NCI-H146 (cell line): ENCODE measurements at regions not wholly inside any gene's neighbourhood (a gene's known extent, or its start where the extent isn't known, plus 50 kb on each side); places are given as distances from the start of the nearest gene placed in this dataset.
"Not testable (repeated sequence)": the region's sequence is repeated elsewhere in the genome, so short reads cannot be mapped to it uniquely, and the experiment has no call there.

Source experiments
- DNase-seq: peaks from one replicate; lab custom pipeline; 2025; lab: John Stamatoyannopoulos, UW

DNA sequence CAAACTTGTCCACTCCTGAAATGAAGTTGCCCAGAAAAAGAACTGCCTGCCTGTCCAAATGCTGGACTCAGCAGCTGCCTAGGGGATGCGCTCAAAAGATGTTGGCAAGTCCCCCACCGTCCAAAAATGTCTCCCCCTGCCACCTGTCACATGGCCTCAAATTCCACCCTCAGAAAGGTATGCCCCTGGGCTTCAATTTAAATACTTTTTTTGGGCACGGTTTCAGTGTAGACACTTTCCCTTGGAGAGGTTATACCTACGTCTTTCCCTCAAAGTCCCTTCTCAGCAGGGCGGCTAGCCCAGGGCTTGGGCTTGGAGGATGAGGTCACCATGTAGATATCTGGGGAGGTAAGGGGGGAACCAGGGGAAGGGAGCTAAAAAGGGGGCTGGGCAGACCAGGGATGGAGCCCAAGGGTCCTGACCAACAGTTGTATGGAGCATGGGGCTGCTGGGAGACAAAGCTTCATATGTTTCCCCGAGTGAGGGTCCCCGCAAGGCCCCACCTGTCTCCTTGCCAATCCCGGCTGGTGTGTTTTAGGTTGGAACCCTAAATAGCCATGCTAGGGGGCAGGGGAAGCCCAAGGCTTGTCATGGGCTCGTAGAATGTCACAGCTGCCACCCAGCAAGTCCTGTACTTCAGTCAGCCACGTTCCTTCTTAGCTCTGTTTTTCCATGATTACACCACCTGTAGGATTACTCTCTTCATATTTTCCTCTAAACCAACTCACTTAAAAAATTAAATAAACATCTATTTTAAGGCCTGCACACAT, 131.2 kb upstream of the TBX3 start:
- no peak for DNase-seq

DNA sequence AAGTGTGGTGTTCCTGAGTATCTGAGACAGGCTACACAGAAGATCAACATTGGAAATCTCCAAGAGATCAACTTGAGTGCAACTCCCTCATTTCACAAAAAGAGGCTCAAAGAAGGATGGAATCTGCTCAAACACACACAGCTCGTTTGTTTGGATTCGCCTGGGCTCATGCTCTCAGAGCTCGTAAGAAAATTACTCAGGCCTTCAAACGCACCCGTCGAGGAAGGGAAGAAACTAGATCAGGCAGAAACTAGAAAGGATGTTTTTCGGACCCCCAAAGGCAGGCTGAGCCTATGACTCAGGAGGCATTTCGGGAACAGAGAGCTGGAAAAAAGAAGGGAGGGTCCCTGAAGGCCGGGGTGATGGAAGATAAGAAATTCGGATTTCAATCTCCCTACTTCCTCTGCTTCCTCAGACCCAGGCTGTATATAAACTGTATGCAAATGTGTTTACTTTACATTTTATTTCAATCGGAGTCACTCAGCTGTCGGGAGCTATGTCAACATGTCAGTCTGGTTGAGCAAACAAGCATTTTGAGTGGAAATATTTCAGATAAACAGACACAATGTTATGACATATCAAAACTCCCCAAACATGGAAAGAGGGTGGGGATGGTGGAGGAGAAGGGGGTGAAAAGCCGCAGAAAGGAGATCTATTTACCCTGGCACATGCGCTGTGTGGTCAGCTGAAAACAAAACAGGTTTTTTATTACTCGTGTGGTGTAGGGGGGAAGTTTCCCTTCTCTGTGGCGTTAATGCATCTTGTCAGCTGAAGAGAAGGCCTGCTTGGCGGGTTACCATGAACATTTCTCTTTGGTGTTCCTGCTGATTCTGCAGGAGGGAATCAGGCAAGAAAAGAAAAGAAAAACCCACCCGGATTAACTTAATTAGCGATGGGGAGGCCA, 129.1 kb upstream of the TBX3 start:
- no peak for DNase-seq

DNA sequence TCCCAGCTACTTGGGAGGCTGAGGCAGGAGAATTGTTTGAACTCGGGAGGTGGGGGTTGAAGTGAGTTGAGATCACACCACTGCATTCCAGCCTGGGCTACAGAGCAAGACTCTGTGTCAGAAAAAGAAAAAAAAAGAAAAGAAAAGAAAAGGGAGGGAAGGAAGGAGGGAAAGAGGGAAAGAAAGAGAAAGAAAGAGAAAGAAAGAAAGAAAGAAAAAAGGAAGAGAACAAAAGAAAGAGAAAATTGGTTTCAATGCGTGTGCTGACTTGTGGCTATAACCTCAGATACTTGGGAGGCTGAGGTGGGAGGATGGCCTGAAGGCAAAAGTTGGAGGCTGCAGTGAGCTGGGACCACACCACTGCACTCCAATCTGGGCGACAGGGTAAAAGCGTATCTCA, 128.4 kb upstream of the TBX3 start:
- DNase-seq: no peak

DNA sequence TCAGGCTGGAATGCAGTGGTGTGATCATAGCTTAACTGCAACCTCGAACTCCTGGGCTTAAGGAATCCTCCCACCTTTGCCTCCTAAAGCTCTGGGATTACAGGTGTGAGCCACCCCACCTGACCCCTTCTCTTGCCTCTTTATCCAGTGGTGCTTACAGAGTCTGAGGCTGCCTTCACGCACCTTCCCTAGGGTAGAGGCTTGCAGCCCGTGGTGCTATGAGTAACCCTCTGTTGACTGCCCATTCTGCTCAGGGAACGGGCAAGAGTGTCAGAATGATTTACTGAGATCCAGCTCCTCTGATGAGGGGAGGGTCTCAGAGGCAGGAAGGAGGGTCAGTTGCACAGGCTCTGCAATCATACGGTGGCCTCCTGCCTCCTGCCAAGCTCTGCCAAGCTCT, 125.1 kb upstream of the TBX3 start:
- no peak for DNase-seq

DNA sequence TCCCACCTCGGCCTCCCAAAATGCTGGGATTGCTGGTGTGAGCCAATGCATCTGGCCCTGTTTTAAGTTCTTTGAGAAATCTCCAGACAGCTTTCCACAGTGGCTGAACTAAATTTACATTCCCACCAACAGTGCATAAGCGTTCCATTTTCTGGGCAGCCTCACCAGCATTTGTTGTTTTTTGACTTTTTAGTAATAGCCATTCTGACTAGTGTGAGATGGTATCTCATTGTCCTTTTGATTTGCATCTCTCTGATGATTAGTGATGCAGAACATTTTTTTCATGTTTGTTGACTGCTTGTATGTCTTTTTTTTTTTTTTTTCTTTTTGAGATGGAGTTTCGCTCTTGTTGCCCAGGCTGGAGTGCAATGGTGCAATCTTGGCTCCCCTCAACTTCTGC, 117.4 kb upstream of the TBX3 start:
- not testable (repeated sequence) for DNase-seq

DNA sequence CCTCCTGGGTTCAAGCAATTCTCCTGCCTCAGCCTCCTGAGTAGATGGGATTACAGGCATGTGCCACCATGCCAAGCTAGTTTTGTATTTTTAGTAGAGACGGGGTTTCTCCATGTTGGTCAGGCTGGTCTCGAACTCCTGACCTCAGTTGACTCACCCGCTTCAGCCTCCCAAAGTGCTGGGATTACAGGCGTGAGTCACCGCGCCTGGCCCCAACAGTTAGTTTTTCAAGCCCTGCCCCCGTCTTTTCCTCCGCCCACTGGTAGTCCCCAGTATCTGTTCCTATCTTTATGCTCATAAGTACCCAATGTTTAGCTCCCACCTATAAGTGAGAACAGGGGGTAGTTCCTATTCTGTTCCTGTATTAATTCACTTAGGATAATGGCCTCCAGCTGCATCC, 116.6 kb upstream of the TBX3 start:
- DNase-seq: not testable (repeated sequence)

DNA sequence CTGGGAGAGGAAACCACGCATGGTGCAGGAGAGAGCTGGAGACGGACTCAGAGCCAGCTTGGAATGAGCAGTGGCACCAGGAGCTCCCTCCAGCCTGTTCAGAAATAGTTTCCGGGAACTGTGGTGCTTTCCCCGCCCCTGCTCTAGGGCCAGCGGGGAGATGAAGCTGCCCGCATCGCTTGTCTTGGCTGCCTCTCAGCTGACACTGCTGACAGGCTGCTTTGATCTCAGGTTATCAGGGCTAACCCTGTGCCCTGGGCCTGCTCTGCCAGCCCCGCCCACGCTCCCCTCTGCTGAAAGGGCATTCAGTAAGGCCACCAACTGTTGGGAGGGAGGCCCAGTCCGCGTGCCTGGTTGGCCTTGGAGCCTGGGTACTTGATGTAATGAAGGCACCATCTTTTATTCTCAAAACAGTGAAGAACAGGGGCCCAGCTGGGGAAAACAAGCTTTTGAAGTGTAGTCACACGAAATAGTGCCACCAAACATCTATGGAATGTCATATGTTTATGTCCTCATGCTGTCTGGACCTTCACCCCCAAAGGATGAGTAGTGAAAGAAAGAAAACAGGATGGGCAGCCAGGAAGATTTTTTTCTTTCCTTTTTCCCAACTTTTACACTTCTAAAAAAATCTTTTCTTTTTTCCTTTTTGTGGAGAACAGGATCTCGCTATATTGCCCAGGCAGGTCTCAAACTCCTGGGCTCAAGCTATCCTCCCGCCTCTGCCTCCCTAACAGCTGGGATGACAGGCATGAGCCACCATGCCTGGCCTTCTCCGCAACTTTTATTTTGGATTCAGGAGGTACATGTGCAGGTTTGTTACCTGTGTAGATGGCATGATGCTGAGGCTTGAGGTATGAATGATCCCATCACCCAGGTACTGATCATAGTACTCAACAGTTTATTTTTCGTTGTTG, 115.9 kb upstream of the TBX3 start:
- no peak for DNase-seq

DNA sequence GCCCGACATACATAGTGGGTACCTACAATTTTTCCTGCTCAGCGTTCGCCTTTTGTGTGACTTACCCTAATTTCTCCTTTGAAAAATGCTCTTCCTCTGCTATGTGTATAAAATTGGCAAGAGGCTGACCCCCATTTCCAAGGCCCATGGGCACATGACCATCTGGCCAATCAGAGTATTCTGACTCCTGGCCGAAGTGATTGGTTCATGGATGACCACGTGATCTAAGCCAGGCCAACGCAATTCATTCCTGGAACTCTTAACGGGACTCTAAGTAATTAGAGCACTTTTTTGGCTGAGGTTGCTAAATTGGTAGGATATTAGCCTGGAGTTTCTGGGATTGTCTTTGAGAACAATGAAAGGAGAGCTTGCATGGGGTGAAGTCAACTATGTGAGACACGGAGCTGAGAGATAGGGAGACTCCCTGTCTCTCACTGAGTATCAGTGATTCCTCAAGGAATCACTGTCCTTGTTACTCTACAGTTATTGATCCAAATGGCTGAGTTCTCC, 110.1 kb upstream of the TBX3 start:
- DNase-seq: no peak

DNA sequence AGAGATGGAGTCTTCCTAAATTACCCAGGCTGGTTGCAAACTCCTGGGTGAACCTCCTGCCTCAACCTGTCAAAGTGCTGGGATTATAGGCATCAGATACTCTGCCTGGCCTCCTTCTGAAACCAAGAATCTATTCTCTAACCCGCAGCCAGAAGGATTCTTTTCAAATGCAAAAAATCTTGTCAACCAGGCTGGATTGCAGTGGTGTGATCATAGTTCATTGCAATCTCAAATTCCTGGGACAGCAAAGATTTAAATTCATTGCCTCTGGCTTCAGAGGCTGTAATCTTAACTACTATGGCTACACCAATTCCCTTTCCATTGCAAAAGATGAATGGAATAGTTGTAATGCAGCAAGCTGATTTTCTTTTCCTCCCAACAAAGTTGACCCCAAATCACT, 106.3 kb upstream of the TBX3 start:
- no peak for DNase-seq

DNA sequence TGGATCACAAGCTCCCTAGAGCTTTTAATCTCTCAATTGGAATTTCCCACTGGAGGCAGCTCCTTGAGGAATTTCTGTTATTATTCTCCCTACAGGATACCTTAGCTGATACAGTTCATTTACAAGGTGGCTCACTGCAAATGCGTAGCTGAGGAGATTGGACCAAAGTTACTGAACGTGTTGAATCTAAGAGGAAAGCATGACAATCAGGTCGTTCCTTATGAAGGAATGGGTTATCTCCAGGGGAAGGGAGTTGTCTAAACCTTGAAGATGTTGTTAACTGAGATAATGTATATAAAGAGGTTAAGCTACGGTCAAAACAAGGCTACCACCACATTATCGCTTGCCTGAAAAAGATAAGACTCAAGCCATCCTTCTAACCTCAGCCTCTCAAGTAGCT, 105.8 kb upstream of the TBX3 start:
- DNase-seq: no peak

DNA sequence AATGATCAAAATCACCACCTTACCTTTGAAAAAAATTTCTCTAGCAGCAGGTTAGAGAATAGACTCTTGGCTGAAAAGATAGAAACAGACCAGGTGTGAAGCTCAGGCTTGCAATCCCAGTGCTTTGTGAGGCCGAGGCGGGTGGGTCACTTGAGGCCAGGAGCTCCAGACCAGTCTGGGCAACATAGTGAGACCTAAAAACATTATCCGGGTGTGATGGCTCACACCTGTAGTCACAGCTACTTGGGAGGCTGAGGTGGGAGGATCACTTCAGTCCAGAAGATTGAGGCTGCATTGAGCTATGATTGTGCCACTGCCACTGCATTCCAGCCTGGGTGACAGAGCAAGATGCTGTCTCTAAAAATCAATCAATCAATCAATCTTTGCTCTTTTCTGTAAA, 105.3 kb upstream of the TBX3 start:
- no peak for DNase-seq

DNA sequence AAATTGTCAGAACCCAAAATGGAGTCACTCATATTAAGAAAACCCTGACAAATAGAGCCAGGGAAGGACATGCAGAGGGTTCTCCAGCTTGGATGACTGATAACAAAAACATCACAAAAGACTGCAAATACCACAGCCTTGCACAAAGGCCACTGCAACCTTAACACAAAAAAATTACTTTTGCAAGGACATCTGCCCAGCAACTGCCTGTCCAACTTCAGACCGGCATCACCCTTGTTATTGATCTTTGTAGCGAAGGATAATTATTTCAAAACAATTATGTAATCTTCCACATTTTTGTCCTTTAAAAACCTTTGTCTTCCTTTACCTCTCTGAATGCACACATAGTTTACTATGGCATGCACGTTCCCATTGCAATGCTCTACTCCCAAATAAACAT, 100.6 kb upstream of the TBX3 start:
- DNase-seq: no peak

DNA sequence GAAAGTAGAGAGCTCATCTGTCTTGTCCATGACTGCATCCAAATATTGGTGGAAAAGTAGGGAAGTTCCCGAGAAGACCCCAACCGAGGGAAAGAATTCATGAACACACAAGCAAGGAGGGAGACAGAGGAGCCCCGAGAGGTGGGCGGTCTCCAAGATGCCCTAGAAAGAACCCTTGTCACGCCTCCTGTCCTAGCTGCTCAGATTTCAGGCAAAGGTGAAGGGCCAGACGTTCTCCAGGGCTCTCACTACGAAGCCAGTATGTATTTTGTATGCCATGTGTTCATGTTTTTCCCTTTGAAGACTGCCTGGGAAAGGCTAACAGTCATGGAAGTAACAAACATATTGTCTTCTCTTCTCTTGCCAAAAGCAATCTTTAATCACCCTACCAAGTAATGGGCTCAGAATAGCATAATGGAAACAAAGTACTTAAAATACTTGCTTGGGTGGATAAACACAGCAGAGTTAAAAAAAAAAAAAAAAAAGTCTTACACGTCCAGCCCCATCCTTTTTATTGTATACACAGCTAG, 99.2 kb upstream of the TBX3 start:
- DNase-seq: no peak

DNA sequence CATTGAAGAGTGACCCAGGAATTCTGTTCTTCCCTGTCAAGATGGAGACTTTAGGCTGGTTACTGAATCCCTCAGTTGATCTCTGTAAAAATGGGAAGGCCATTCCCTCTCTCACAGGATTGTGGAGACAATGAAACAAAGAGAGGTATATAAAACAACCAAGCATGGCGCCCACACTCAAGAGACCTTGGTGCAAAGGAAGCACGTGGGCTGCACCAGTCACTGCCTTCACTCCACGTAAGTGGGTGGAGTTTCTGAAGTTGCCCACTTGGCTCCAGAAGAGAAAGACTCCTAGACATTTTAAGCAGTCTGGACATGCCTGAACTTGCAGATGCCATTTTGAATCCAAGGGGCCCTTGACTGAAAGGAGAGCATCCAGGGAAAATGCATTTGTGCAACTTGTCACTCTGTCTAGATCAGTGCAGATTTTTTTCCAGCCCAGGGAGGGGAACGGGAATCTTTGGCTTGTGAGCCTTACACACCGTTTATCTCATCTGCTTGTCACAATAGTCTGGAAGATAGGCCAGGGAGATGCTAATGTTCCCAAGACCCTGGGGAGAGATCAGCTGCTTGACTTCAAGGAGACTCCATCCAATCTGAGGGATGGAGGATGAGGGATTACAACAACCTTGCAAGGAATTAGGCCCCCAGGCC, 96.9 kb upstream of the TBX3 start:
- DNase-seq: no peak

DNA sequence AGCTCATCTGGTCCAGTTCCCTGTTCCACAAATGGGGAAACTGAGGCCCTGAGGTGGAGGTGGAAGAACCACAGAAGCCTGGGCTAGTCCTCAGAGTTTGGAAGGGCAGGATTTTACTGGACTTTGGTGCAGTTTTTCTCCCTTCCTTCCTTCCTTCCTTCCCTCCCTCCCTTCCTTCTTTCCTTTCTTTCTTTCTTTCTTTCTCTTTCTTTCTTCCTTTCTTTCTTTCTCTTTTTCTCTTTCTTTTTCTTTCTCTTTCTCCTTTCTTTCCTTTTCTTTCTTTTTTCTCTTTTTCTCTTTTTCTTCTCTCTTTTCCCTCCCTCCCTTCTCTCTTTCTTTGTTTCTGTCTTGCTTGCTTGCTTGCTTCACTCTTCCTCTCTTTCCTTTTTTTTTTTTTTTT, 95.7 kb upstream of the TBX3 start:
- DNase-seq: no peak

DNA sequence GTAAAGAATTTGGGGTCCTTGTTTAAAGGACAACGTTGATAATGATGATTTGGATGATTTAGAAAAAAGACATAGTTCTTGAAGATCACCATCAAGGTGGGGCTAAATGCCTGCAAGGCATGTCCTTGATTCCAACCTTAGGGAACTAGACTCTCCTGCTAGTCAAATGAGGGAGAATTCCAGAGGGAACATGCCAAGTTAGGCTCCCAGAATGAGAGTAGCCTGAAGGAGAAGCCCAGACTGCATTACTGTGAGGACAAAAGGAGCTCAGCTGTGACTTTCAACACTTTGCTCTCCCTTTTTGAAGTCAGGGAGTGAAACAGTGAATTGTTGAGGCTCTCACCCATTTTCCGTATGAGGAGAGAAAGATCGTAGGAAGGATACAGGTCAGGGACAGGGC, 95.2 kb upstream of the TBX3 start:
- DNase-seq: no peak

DNA sequence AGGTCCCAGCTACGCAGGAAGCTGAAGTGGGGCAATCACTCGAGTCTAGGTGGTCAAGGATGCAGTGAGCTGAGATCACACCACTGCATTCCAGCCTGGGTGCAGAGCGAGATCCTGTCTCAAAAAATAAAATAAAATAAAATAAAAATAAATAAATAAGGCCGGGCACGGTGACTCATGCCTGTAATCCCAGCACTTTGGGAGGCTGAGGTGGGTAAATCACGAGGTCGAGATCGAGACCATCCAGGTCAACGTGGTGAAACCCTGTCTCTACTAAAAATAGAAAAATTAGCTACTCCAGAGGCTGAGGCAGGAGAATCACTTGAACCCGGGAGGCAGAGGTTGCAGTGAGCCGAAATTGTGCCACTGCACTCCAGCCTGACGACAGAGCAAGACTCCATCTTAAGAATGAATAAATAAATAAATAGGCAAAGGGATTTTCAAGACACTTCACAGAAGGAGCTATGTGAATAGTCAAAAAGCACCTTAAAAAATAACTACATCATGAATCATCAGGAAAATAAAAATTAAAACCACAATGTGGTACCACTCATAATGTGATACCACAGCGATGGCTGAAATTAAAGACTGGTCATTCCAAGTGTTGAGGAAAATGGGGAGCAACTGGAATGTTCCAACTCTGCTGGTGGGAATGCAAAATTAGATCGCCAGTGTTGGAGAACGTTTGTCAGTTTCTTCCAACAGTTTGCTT, 92.9 kb upstream of the TBX3 start:
- no peak for DNase-seq

DNA sequence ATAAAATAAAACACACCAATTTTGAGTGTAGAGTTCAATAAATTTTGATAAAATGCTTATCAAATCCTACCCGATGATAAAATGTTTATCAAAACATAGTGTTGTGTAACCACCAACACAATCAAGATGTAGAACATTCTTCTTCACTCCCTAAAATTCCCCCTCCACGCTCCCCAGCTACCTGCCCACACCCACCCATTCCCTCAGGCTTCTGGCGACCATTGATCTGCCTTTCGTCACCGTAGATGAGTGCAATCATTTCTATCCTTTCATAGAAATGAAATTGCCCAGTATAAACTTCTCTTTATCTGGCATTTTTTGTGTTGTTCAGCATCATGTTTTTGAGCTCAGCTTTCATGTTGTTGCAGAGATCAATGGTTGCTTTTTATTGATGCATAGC, 90.7 kb upstream of the TBX3 start:
- DNase-seq: no peak

DNA sequence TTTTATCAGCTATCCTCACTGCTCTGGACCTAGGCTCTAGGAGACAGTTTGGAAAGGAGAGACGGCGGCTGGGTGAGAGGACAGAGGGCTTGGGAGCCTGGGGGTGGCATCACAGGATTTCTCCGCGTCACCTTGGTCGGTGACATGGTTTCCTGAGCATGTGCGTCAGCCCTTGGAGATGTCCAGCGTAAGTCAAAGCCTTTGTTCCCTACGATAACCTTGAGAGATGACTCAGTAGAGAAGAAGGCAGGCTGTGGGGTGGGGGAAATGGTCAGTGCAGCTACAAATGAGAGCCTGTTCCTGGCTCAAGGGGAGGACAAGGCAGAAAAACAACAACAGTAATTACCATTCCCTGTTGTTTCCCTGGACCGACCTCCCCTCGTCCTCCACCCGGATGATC, 90.2 kb upstream of the TBX3 start:
- DNase-seq: no peak

DNA sequence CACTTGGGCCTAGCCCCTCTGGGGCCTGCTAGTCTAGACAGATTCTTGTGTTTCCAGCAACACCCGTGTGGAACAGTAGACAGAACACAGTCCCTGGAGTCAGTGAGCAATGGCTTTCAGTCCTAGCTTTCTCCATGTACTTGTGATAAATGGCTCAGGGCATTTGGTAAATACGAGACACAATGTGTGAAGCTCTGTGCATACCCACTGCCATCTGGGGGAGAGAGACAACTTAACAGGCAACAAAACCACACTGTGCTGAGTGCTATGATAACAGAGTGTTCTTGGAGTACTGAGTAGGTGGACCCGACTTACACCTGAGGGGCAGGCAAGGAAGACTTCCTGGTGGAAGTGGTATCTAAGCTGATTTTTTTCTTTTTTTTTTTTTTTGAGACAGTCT, 86.3 kb upstream of the TBX3 start:
- no peak for DNase-seq

DNA sequence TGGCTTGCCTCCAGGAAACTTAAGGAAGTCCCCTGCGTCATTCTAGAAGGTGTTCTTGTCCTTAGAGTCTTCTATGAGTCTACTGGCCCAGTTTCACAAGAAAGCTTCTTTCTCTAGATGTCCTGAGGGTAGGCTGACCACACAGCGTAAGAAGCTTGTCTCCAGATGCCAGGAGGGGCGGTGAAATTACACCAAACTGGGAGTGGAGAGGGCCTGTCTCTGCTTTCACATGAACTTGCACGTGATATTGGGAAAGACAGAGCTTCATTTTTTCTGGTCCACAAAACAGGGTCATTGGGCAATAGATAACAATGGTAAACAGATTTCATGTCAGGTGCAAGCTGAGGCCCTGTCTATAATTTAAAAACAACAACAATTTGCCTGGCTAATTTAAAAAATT, 85.7 kb upstream of the TBX3 start:
- no peak for DNase-seq
